ENCODE measurements at regions not wholly inside any gene's neighbourhood (a gene's known extent, or its start where the extent isn't known, plus 50 kb on each side); places are given as distances from the start of the nearest gene placed in this dataset.
"Not testable (repeated sequence)": the region's sequence is repeated elsewhere in the genome, so short reads cannot be mapped to it uniquely, and the experiment has no call there.

- Mint-ChIP-seq H3K27ac (no peak overlapping the region), H3K9me3 (no peaks in the 10 kb centered on the region), H3K27me3 (ENCODE audit: insufficient read depth) (no peaks in the 10 kb centered on the region), H3K4me3 (no peak overlapping the region), H3K36me3 (ENCODE audit: low read depth) (no peaks in the 10 kb centered on the region), H3K4me1 (ENCODE audit: low read depth) (peaks cover 3% of the 10 kb centered on the region)
- DNase-seq (ENCODE audit: low spot score) = no peak
- intact Hi-C loops (cut with micrococcal nuclease) = loop anchor here (10.0 kb wide), 1 partner anchor 272 kb away; the partner anchor contains the start of gene DTHD1
Observed at GRCh38 chr4:36556984-36557383, 275.6 kb downstream of the DTHD1 start.

- DNase-seq (ENCODE audit: low spot score) = no peak
- no peak overlapping the region for H3K27ac Mint-ChIP-seq
- H3K4me3 Mint-ChIP-seq = no peak overlapping the region
- no peaks in the 10 kb centered on the region for H3K9me3 Mint-ChIP-seq
- H3K27me3 Mint-ChIP-seq (ENCODE audit: insufficient read depth) = no peaks in the 10 kb centered on the region
- intact Hi-C loops (cut with micrococcal nuclease) = no loop called here
- H3K4me1 Mint-ChIP-seq (ENCODE audit: low read depth) = no peaks in the 10 kb centered on the region
- no peaks in the 10 kb centered on the region for H3K36me3 Mint-ChIP-seq (ENCODE audit: low read depth)
Observed at GRCh38 chr4:36568575-36568974, 287.2 kb downstream of the DTHD1 start.

GRCh38 chr4:36573441-36573840, 292.0 kb downstream of the DTHD1 start:
- Mint-ChIP-seq H3K36me3 (ENCODE audit: low read depth) (no peaks in the 10 kb centered on the region), H3K4me3 (no peak overlapping the region), H3K27me3 (ENCODE audit: insufficient read depth) (no peaks in the 10 kb centered on the region), H3K9me3 (peaks cover 4% of the 10 kb centered on the region), H3K27ac (no peak overlapping the region), H3K4me1 (ENCODE audit: low read depth) (no peaks in the 10 kb centered on the region)
- intact Hi-C loops (cut with micrococcal nuclease) = no loop called here
- no peak for DNase-seq (ENCODE audit: low spot score)

- Mint-ChIP-seq H3K9me3 (peaks cover 4% of the 10 kb centered on the region), H3K27ac (no peak overlapping the region), H3K4me1 (ENCODE audit: low read depth) (no peaks in the 10 kb centered on the region), H3K27me3 (ENCODE audit: insufficient read depth) (no peaks in the 10 kb centered on the region), H3K36me3 (ENCODE audit: low read depth) (no peaks in the 10 kb centered on the region), H3K4me3 (no peak overlapping the region)
- intact Hi-C loops (cut with micrococcal nuclease) = no loop called here
- no peak for DNase-seq (ENCODE audit: low spot score)
Observed at GRCh38 chr4:36574816-36575215, 293.4 kb downstream of the DTHD1 start.

DNA sequence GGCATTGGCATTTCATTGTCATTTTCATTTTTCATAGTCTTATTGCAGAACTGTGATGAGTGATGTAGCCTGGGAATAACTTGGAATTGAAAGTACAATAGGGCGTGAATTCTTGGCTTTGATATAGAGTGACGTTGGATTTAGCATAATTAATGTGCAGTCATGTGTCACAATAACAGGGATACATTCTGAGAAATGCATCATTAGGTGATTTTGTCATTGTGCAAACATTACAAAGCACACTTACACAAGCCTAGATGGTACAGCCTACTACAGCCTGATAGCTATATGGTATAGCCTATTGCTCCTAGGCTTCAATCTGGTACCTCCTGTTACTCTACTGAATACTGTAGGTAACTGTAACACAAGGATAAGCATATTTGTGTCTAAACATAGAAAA, 300.8 kb downstream of the DTHD1 start:
- Mint-ChIP-seq H3K36me3 (ENCODE audit: low read depth) (no peaks in the 10 kb centered on the region), H3K4me1 (ENCODE audit: low read depth) (no peaks in the 10 kb centered on the region), H3K9me3 (no peaks in the 10 kb centered on the region), H3K4me3 (no peak overlapping the region), H3K27me3 (ENCODE audit: insufficient read depth) (no peaks in the 10 kb centered on the region), H3K27ac (no peak overlapping the region)
- intact Hi-C loops (cut with micrococcal nuclease) = no loop called here
- DNase-seq (ENCODE audit: low spot score) = no peak

DNA sequence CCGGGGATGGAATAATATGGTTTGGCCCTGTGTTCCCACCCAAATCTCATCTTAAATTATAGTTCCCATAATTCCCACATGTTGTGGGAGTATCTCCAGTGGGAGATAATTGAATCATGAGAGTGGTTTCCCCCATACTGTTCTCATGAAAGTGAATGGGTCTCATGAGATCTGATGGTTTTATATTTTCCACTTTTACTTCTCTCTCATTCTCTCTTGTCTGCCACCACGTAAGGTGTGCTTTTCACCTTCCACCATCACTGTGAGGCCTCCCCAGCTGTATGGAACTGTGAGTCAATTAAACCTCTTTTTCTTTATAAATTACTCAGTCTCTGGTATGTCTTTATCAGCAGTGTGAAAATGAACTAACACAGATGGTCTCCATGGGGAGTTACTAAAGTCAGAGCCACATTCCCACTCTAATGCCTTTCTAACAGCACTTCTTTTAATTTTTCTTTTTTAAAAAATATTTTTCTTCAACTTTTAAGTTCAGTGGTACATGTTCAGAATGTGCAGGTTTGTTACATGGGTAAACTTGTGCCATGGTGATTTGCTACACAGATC, 306.6 kb downstream of the DTHD1 start:
- H3K36me3 Mint-ChIP-seq (ENCODE audit: low read depth) = no peaks in the 10 kb centered on the region
- H3K27me3 Mint-ChIP-seq (ENCODE audit: insufficient read depth) = no peaks in the 10 kb centered on the region
- no peak for DNase-seq (ENCODE audit: low spot score)
- H3K27ac Mint-ChIP-seq = no peak overlapping the region
- intact Hi-C loops (cut with micrococcal nuclease) = no loop called here
- H3K9me3 Mint-ChIP-seq = peaks cover 12% of the 10 kb centered on the region
- H3K4me1 Mint-ChIP-seq (ENCODE audit: low read depth) = no peaks in the 10 kb centered on the region
- no peak overlapping the region for H3K4me3 Mint-ChIP-seq

- no peak for DNase-seq (ENCODE audit: low spot score)
- Mint-ChIP-seq H3K27ac (no peak overlapping the region), H3K27me3 (ENCODE audit: insufficient read depth) (no peaks in the 10 kb centered on the region), H3K4me3 (no peak overlapping the region), H3K36me3 (ENCODE audit: low read depth) (no peaks in the 10 kb centered on the region), H3K9me3 (peaks cover 12% of the 10 kb centered on the region), H3K4me1 (ENCODE audit: low read depth) (no peaks in the 10 kb centered on the region)
- intact Hi-C loops (cut with micrococcal nuclease) = no loop called here
Observed at GRCh38 chr4:36590343-36590742, 308.9 kb downstream of the DTHD1 start.

DNA sequence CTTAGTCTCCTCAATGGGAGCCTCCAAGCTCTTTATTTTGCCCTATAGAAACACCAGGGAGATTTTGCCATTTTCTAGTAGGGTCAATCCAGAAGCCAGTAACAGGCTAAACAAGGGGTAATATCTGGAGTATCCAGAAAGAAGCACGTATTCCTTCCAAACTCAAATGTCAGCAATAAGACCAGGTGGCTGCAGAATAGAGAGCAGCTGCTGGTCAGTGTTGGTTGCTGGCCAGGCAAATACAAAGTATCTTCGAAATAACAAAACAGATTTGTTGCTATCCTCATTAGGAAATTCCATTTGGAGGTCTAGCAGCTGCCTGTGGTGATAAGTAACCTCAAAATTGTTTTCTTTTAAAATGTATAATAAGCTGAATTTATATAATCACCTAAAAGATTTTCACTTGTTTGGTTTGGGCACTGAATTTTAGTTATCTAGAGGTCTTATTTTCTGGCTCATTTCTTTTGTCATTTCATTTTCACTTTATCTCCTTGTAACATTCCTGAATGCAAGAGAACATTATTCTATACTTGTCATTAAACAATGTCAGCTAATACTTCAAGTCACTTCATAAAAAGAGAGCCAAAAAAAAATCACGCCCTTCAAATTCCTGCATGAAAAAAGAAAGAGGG, 320.6 kb downstream of the DTHD1 start:
- Mint-ChIP-seq H3K36me3 (ENCODE audit: low read depth) (no peaks in the 10 kb centered on the region), H3K4me1 (ENCODE audit: low read depth) (no peaks in the 10 kb centered on the region), H3K9me3 (no peaks in the 10 kb centered on the region), H3K27ac (no peak overlapping the region), H3K27me3 (ENCODE audit: insufficient read depth) (no peaks in the 10 kb centered on the region), H3K4me3 (no peak overlapping the region)
- intact Hi-C loops (cut with micrococcal nuclease) = no loop called here
- no peak for DNase-seq (ENCODE audit: low spot score)

DNA sequence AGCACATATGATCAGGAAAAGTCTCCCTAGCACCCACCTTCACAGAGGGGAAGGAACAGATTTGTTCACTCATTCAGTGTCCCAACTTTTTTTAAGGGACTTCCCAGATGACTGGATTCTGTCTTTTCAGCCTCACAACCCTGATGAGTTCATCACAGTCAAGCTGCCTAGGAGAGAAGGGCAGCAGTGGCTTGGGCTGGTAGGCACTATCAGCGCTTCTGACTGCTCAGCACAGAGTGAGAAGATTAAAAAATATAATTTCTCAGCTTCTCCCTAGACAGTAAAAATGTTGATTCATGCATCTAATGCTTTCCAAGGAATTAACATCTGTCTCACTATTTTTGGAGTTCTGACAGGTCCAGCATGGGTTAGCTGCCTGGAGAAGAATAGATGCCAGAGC, 328.2 kb downstream of the DTHD1 start:
- H3K36me3 Mint-ChIP-seq (ENCODE audit: low read depth) = no peaks in the 10 kb centered on the region

DNA sequence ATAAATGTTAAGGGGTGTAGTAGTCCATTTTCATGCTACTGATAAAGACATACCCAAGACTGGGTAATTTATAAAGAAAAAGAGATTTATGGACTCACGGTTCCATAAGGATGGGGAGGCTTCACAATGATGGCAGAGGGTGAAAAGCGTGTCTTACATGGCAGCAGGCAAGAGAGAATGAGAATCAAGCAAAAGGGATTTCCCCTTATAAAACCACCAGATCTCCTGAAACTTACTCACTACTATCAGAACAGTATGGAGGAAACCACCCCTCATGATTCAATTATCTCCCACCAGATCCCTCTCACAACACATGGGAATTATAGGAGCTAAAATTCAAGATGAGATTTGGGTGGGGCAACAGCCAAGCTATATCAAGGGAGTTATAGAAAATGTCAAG, 329.2 kb downstream of the DTHD1 start:
- H3K9me3 Mint-ChIP-seq = no peaks in the 10 kb centered on the region
- H3K27me3 Mint-ChIP-seq (ENCODE audit: insufficient read depth) = peaks cover 3% of the 10 kb centered on the region
- no peak for DNase-seq (ENCODE audit: low spot score)
- H3K4me3 Mint-ChIP-seq = no peak overlapping the region
- no peaks in the 10 kb centered on the region for H3K4me1 Mint-ChIP-seq (ENCODE audit: low read depth)
- H3K36me3 Mint-ChIP-seq (ENCODE audit: low read depth) = no peaks in the 10 kb centered on the region
- intact Hi-C loops (cut with micrococcal nuclease) = no loop called here
- no peak overlapping the region for H3K27ac Mint-ChIP-seq

More for the DNA sequence above, 328.2 kb downstream of the DTHD1 start:
- no peaks in the 10 kb centered on the region for H3K9me3 Mint-ChIP-seq
- no peak overlapping the region for H3K27ac Mint-ChIP-seq
- no peak overlapping the region for H3K4me3 Mint-ChIP-seq
- H3K4me1 Mint-ChIP-seq (ENCODE audit: low read depth) = no peaks in the 10 kb centered on the region
- intact Hi-C loops (cut with micrococcal nuclease) = no loop called here
- H3K27me3 Mint-ChIP-seq (ENCODE audit: insufficient read depth) = peaks cover 3% of the 10 kb centered on the region
- no peak for DNase-seq (ENCODE audit: low spot score)

- H3K4me3 Mint-ChIP-seq; H3K27me3 Mint-ChIP-seq (ENCODE audit: insufficient read depth); H3K9me3 Mint-ChIP-seq; H3K27ac Mint-ChIP-seq; DNase-seq (ENCODE audit: low spot score); H3K36me3 Mint-ChIP-seq (ENCODE audit: low read depth); intact Hi-C loops (cut with micrococcal nuclease); H3K4me1 Mint-ChIP-seq (ENCODE audit: low read depth): not testable (repeated sequence)
Observed at GRCh38 chr4:36613142-36613541, 331.7 kb downstream of the DTHD1 start.

DNA sequence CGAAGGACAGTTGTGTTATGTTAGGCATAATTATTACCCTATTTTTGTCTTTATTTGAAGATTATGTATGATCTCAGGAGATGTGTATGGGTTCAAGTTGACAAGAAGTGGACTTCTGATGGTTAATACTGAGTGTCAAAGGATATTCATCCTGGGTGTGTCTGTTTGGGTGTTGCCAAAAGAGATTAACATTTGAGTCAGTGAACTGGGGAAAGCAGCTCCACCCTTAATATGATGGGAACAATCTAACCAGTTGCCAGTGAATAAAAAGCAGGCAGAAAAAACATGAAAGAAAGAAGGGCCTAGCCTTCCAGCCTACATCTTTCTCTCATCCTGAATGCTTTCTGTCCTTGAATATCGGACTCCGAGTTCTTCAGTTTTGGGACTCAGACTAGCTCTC, 332.6 kb downstream of the DTHD1 start:
- Mint-ChIP-seq H3K9me3 (no peaks in the 10 kb centered on the region), H3K4me1 (ENCODE audit: low read depth) (no peaks in the 10 kb centered on the region), H3K36me3 (ENCODE audit: low read depth) (no peaks in the 10 kb centered on the region), H3K27me3 (ENCODE audit: insufficient read depth) (peaks cover 3% of the 10 kb centered on the region), H3K27ac (no peak overlapping the region), H3K4me3 (no peak overlapping the region)
- intact Hi-C loops (cut with micrococcal nuclease) = no loop called here
- no peak for DNase-seq (ENCODE audit: low spot score)

DNA sequence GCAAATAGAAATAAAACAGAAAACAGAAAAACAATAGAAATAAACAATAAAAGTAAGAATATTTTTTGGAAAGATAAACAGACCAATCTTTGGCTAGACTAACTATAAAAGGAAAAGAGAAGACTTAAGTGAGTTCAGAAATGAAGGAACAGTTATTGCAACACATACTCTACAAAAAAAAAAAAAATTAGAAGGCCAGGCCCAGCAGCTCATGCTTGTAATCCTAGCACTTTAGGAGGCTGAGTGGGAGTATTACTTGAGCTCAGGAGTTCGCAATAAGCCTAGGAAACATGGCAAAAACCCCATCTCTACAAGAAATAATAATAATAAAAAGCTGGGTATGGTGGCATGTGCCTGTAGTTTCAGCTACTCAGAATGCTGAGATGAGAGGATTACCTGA, 336.7 kb downstream of the DTHD1 start:
- no peak for DNase-seq (ENCODE audit: low spot score)
- no peaks in the 10 kb centered on the region for H3K27me3 Mint-ChIP-seq (ENCODE audit: insufficient read depth)
- no peak overlapping the region for H3K4me3 Mint-ChIP-seq
- no peaks in the 10 kb centered on the region for H3K36me3 Mint-ChIP-seq (ENCODE audit: low read depth)
- H3K27ac Mint-ChIP-seq = no peak overlapping the region
- intact Hi-C loops (cut with micrococcal nuclease) = no loop called here
- no peaks in the 10 kb centered on the region for H3K4me1 Mint-ChIP-seq (ENCODE audit: low read depth)
- no peaks in the 10 kb centered on the region for H3K9me3 Mint-ChIP-seq

- Mint-ChIP-seq H3K4me1 (ENCODE audit: low read depth) (no peaks in the 10 kb centered on the region), H3K36me3 (ENCODE audit: low read depth) (no peaks in the 10 kb centered on the region), H3K9me3 (no peaks in the 10 kb centered on the region), H3K27ac (no peak overlapping the region), H3K4me3 (no peak overlapping the region), H3K27me3 (ENCODE audit: insufficient read depth) (no peaks in the 10 kb centered on the region)
- intact Hi-C loops (cut with micrococcal nuclease) = no loop called here
- no peak for DNase-seq (ENCODE audit: low spot score)
Observed at GRCh38 chr4:36624030-36624429, 342.6 kb downstream of the DTHD1 start.
